ENCODE measurements at regions not wholly inside any gene's neighbourhood (a gene's known extent, or its start where the extent isn't known, plus 50 kb on each side); places are given as distances from the start of the nearest gene placed in this dataset.

DNA sequence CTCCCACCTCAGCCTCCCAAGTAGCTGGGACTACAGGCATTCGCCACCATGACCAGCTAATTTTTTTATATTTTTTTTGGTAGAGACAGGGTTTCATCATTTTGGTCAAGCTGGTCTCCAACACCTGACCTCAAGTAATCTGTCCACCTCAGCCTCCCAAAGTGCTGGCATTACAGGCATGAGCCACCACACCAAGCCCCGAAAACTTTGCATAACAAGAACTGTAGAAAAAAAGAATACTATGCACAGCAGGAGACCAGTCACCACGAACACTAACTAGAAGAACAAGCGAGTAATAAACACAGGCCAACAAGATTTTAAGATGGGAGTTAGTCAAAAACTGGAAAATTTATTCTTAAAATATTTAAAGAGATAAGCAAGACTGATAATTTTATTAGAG is 447.0 kb downstream of the ETV1 start:
- Histone ChIP-seq H3K27ac (no peak overlapping the region), H3K9me3 (no peaks in the 10 kb centered on the region), H3K27me3 (no peaks in the 10 kb centered on the region), H3K36me3 (no peaks in the 10 kb centered on the region), H3K4me1 (no peaks in the 10 kb centered on the region), H3K4me3 (no peak overlapping the region)
- 89 to 91% methylated on average over 4 of the region's 4 CpGs for WGBS, 2 donors
- TF ChIP-seq EP300 (IDR thresholded peaks at IDR 0.05): no peak
- no peak for TF ChIP-seq POLR2AphosphoS5 (IDR thresholded peaks at IDR 0.05)
- no peak for TF ChIP-seq POLR2A (IDR thresholded peaks at IDR 0.05)
- TF ChIP-seq, protein P1, sequence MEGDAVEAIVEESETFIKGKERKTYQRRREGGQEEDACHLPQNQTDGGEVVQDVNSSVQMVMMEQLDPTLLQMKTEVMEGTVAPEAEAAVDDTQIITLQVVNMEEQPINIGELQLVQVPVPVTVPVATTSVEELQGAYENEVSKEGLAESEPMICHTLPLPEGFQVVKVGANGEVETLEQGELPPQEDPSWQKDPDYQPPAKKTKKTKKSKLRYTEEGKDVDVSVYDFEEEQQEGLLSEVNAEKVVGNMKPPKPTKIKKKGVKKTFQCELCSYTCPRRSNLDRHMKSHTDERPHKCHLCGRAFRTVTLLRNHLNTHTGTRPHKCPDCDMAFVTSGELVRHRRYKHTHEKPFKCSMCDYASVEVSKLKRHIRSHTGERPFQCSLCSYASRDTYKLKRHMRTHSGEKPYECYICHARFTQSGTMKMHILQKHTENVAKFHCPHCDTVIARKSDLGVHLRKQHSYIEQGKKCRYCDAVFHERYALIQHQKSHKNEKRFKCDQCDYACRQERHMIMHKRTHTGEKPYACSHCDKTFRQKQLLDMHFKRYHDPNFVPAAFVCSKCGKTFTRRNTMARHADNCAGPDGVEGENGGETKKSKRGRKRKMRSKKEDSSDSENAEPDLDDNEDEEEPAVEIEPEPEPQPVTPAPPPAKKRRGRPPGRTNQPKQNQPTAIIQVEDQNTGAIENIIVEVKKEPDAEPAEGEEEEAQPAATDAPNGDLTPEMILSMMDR (IDR thresholded peaks at IDR 0.05): no peak
- intact Hi-C loops (cut with DNase I): no loop called here
- DNase-seq: no peak

DNA sequence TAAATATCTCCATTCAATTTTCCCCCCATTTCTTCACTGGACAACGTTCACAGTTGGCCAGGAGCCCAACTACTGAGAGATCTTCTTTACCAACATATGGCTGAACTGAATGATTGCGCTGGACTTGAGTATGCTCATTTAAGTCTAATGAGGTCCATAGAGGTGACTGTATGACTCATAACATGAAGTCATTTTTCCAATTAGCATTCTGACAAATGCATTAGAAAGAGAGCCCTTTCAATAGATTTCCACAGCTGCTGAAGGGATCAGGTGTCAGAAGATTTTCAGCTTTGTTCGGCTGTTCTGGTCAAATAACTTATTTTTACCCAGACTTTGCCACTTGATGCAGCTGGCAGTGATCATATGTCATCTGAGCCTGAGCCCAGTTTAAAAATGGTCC is 438.0 kb downstream of the ETV1 start:
- Histone ChIP-seq H3K9me3 (no peaks in the 10 kb centered on the region), H3K36me3 (no peaks in the 10 kb centered on the region), H3K27ac (no peak overlapping the region), H3K4me1 (no peaks in the 10 kb centered on the region), H3K4me3 (no peak overlapping the region), H3K27me3 (no peaks in the 10 kb centered on the region)
- TF ChIP-seq POLR2A (IDR thresholded peaks at IDR 0.05) (no peak), POLR2AphosphoS5 (IDR thresholded peaks at IDR 0.05) (no peak)
- TF ChIP-seq, protein P1 (IDR thresholded peaks at IDR 0.05): no peak
- intact Hi-C loops (cut with DNase I): no loop called here
- no peak for DNase-seq
- WGBS, 2 donors: 74% methylated on average over 3 of the region's 3 CpGs

DNA sequence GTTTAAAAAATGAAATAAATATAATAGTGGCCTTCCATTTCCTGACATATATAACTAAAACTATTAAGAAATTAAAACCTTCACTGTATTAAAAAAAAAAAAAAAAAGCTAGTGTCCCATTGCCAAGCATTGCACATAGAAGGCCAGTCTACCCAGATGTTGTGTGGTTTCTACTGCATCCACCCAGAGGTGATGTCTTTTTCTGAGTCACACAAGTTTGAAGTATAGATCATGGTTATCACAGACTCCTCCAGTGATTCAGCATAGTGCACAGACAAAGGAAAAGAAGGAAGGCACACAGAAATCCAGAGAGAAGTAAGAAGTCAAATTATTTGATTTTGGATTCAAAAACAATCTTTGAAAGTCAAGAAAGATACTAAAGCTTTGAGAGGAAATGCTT is 429.0 kb downstream of the ETV1 start:
- Histone ChIP-seq H3K4me3 (no peak overlapping the region), H3K27ac (no peak overlapping the region), H3K9me3 (no peaks in the 10 kb centered on the region), H3K4me1 (no peaks in the 10 kb centered on the region), H3K36me3 (no peaks in the 10 kb centered on the region), H3K27me3 (no peaks in the 10 kb centered on the region)
- no peak for TF ChIP-seq POLR2AphosphoS5 (IDR thresholded peaks at IDR 0.05)
- TF ChIP-seq, protein P1 (IDR thresholded peaks at IDR 0.05): no peak
- TF ChIP-seq POLR2A (IDR thresholded peaks at IDR 0.05): no peak
- TF ChIP-seq EP300 (IDR thresholded peaks at IDR 0.05): no peak
- intact Hi-C loops (cut with DNase I): no loop called here
- no peak for DNase-seq

DNA sequence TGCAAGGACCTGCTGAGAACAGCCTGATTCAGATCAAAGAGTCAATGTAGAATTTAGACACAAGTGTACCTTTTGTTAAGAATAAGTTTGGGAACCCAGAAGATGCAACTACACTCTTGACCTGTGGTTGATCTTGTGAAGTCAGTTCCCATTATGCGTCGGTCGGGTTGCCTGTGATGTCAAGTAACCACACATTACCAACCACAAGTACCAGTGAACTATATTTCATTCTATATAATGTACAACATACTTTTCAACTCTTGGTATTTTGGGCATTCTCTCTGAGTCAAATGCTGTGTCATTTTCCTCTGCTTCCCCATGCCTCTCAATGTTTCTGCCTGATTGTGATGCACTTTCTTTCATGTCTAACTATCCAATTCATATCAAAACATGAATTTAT is 426.2 kb downstream of the ETV1 start:
- WGBS, 2 donors: 58 to 88% methylated on average over 3 of the region's 3 CpGs
- Histone ChIP-seq H3K27me3 (no peaks in the 10 kb centered on the region), H3K36me3 (no peaks in the 10 kb centered on the region), H3K9me3 (no peaks in the 10 kb centered on the region), H3K4me3 (no peak overlapping the region), H3K27ac (no peak overlapping the region), H3K4me1 (no peaks in the 10 kb centered on the region)
- intact Hi-C loops (cut with DNase I): no loop called here
- DNase-seq: no peak
- TF ChIP-seq, protein P1 (IDR thresholded peaks at IDR 0.05): no peak
- TF ChIP-seq POLR2A (IDR thresholded peaks at IDR 0.05) (no peak), POLR2AphosphoS5 (IDR thresholded peaks at IDR 0.05) (no peak), EP300 (IDR thresholded peaks at IDR 0.05) (no peak)

DNA sequence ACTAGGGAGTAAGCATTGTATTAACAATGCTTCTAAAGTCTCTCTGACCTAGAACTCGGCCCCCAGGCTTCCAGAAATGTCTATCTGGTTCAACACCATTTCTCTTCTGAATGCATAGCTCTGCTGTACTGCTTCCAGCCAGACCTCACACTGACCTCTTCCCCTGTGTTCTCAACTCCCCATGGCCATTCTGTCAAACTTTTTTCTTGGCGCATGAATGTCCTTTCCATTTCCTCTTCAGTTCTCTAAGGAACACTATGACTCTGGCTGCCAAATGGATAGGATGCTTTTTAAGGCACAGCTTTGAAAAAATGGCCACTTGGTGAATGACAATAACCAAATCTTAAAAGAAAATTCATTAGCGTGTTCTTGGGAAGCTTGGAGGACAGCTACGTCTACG is 425.8 kb downstream of the ETV1 start:
- WGBS, 2 donors: 86 to 89% methylated on average over 5 of the region's 5 CpGs
- no peaks in the 10 kb centered on the region for H3K9me3 ChIP-seq
- H3K27me3 ChIP-seq: no peaks in the 10 kb centered on the region
- DNase-seq: no peak
- H3K36me3 ChIP-seq: no peaks in the 10 kb centered on the region
- H3K4me1 ChIP-seq: no peaks in the 10 kb centered on the region
- no peak overlapping the region for H3K27ac ChIP-seq
- intact Hi-C loops (cut with DNase I): no loop called here
- H3K4me3 ChIP-seq: no peak overlapping the region
- no peak for TF ChIP-seq POLR2AphosphoS5 (IDR thresholded peaks at IDR 0.05)
- TF ChIP-seq, protein P1 (IDR thresholded peaks at IDR 0.05): no peak
- TF ChIP-seq POLR2A (IDR thresholded peaks at IDR 0.05): no peak
- no peak for TF ChIP-seq EP300 (IDR thresholded peaks at IDR 0.05)

All from sigmoid colon (tissue), 6 donors.